ENCODE measurements at regions not wholly inside any gene's neighbourhood (a gene's known extent, or its start where the extent isn't known, plus 50 kb on each side); places are given as distances from the start of the nearest gene placed in this dataset.

- no peak for DNase-seq
Observed at GRCh38 chr14:22011253-22011642, 337.6 kb upstream of the OR4E1 start.

GRCh38 chr14:22010545-22011252, 337.1 kb upstream of the OR4E1 start:
- DNase-seq, result no peak

- no peak for DNase-seq
Observed at GRCh38 chr14:22008766-22009165, 335.1 kb upstream of the OR4E1 start.

GRCh38 chr14:22007784-22008412, 334.3 kb upstream of the OR4E1 start:
- no peak for DNase-seq

GRCh38 chr14:22007363-22007762, 333.7 kb upstream of the OR4E1 start:
- no peak for DNase-seq

GRCh38 chr14:22003461-22003860, 329.8 kb upstream of the OR4E1 start:
- no peak for DNase-seq

GRCh38 chr14:22002860-22003284, 329.3 kb upstream of the OR4E1 start:
- DNase-seq, result no peak

GRCh38 chr14:21999402-21999801, 325.8 kb upstream of the OR4E1 start:
- DNase-seq, result no peak

- DNase-seq, result no peak
Observed at GRCh38 chr14:21997300-21997699, 323.7 kb upstream of the OR4E1 start.

GRCh38 chr14:21995332-21995731, 321.7 kb upstream of the OR4E1 start:
- no peak for DNase-seq

- DNase-seq, result no peak
Observed at GRCh38 chr14:21993837-21994236, 320.2 kb upstream of the OR4E1 start.

GRCh38 chr14:21993070-21993469, 319.5 kb upstream of the OR4E1 start:
- DNase-seq, result no peak

GRCh38 chr14:21991130-21991529, 317.5 kb upstream of the OR4E1 start:
- DNase-seq, result no peak

- DNase-seq, result no peak
Observed at GRCh38 chr14:21990116-21990515, 316.5 kb upstream of the OR4E1 start.

GRCh38 chr14:21989090-21989489, 315.5 kb upstream of the OR4E1 start:
- no peak for DNase-seq

GRCh38 chr14:21988413-21988812, 314.8 kb upstream of the OR4E1 start:
- no peak for DNase-seq

GRCh38 chr14:21987937-21988336, 314.3 kb upstream of the OR4E1 start:
- no peak for DNase-seq

GRCh38 chr14:21985081-21985480, 311.5 kb upstream of the OR4E1 start:
- DNase-seq, result no peak

GRCh38 chr14:21978999-21979314, 305.3 kb upstream of the OR4E1 start:
- no peak for DNase-seq

- DNase-seq, result no peak
Observed at GRCh38 chr14:21978184-21978998, 304.8 kb upstream of the OR4E1 start.

GRCh38 chr14:21974741-21975140, 301.1 kb upstream of the OR4E1 start:
- DNase-seq, result no peak

GRCh38 chr14:21965042-21965441, 291.4 kb upstream of the OR4E1 start:
- DNase-seq, result no peak

GRCh38 chr14:21964180-21964579, 290.6 kb upstream of the OR4E1 start:
- DNase-seq, result no peak

GRCh38 chr14:21960636-21961035, 287.0 kb upstream of the OR4E1 start:
- no peak for DNase-seq
